ENCODE measurements at regions not wholly inside any gene's neighbourhood (a gene's known extent, or its start where the extent isn't known, plus 50 kb on each side); places are given as distances from the start of the nearest gene placed in this dataset.

DNA sequence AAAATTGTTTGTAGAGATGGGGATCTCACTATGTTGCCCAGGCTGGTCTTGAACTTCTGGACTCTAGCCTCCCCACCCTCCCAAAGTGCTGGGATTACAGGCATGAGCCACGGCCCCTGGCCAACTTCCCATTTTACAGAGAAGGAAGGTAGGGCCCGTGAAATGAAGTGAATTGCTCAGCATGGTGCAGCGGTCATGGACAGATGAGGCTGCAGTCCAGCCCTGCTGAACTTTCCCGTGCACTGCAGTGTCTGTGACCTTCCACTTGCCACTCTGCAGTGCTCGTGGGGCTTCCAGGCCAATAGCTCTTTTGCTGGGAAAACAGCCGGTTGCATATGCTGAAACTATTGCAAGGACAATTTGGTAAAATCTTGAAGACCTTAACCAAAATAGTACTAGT lies 454.4 kb upstream of the FAT1 start:
- TF ChIP-seq CTCF (IDR thresholded peaks at IDR 0.05; ENCODE audit: extremely low read depth, insufficient read depth, missing control alignments) = no peak
- DNase-seq (ENCODE audit: low spot score) = no peak
- in situ Hi-C loops (cut with MboI; ENCODE audit: low pct_unique_long_range_greater_than_20kb, low sequenced_read_pairs, unreplicated experiment) = no loop called here

DNA sequence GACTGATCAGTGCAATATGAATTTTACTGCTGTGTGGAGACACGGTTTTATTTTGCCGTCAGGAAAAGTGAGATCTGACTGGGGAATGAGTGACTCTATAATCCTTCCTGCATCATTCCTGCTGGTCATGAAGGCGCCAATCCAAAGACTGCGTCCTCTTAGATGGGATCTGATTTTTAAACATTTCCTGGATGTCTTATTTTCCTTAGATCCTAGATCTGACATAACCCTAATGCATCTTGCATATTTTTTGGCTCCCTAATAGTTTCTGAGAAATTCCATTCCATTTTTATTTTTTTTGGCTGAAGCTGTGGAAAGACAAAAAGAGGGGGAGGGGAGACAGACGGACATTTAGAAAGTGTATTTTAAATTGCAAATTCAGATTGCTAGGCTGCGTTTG lies 454.9 kb upstream of the FAT1 start:
- DNase-seq (ENCODE audit: low spot score) = no peak
- in situ Hi-C loops (cut with MboI; ENCODE audit: low pct_unique_long_range_greater_than_20kb, low sequenced_read_pairs, unreplicated experiment) = no loop called here
- no peak for TF ChIP-seq CTCF (IDR thresholded peaks at IDR 0.05; ENCODE audit: extremely low read depth, insufficient read depth, missing control alignments)

GRCh38 chr4:187179086-187180058 lies 455.7 kb upstream of the FAT1 start:
- DNase-seq (ENCODE audit: low spot score) = no peak
- in situ Hi-C loops (cut with MboI; ENCODE audit: low pct_unique_long_range_greater_than_20kb, low sequenced_read_pairs, unreplicated experiment) = no loop called here
- TF ChIP-seq CTCF (IDR thresholded peaks at IDR 0.05; ENCODE audit: extremely low read depth, insufficient read depth, missing control alignments) = no peak

GRCh38 chr4:187181054-187181453 lies 457.4 kb upstream of the FAT1 start:
- no peak for DNase-seq (ENCODE audit: low spot score)
- in situ Hi-C loops (cut with MboI; ENCODE audit: low pct_unique_long_range_greater_than_20kb, low sequenced_read_pairs, unreplicated experiment) = no loop called here
- TF ChIP-seq CTCF (IDR thresholded peaks at IDR 0.05; ENCODE audit: extremely low read depth, insufficient read depth, missing control alignments) = no peak

GRCh38 chr4:187183346-187183745 lies 459.7 kb upstream of the FAT1 start:
- TF ChIP-seq CTCF (IDR thresholded peaks at IDR 0.05; ENCODE audit: extremely low read depth, insufficient read depth, missing control alignments) = no peak
- in situ Hi-C loops (cut with MboI; ENCODE audit: low pct_unique_long_range_greater_than_20kb, low sequenced_read_pairs, unreplicated experiment) = no loop called here

GRCh38 chr4:187183826-187184225 lies 460.2 kb upstream of the FAT1 start:
- no peak for TF ChIP-seq CTCF (IDR thresholded peaks at IDR 0.05; ENCODE audit: extremely low read depth, insufficient read depth, missing control alignments)
- DNase-seq (ENCODE audit: low spot score) = no peak
- in situ Hi-C loops (cut with MboI; ENCODE audit: low pct_unique_long_range_greater_than_20kb, low sequenced_read_pairs, unreplicated experiment) = no loop called here

More at GRCh38 chr4:187183346-187183745, 459.7 kb upstream of the FAT1 start:
- DNase-seq (ENCODE audit: low spot score) = no peak

Measured in GM13977 (cell line).